ENCODE measurements at regions not wholly inside any gene's neighbourhood (a gene's known extent, or its start where the extent isn't known, plus 50 kb on each side); places are given as distances from the start of the nearest gene placed in this dataset.

- no peak for TF ChIP-seq CTCF (IDR thresholded peaks at IDR 0.05)
These were observed 167.6 kb upstream of the WWC1 start for GRCh38 chr5:168123631-168124528.

GRCh38 chr5:168125445-168126199 is 165.8 kb upstream of the WWC1 start:
- TF ChIP-seq CTCF (IDR thresholded peaks at IDR 0.05), result no peak

- TF ChIP-seq CTCF (IDR thresholded peaks at IDR 0.05), result no peak
These were observed 164.8 kb upstream of the WWC1 start for GRCh38 chr5:168126606-168127005.

GRCh38 chr5:168128111-168128510 is 163.3 kb upstream of the WWC1 start:
- TF ChIP-seq CTCF (IDR thresholded peaks at IDR 0.05), result no peak

- no peak for TF ChIP-seq CTCF (IDR thresholded peaks at IDR 0.05)
These were observed 162.9 kb upstream of the WWC1 start for GRCh38 chr5:168128557-168128956.

- no peak for TF ChIP-seq CTCF (IDR thresholded peaks at IDR 0.05)
These were observed 159.9 kb upstream of the WWC1 start for GRCh38 chr5:168131519-168131918.

- TF ChIP-seq CTCF (IDR thresholded peaks at IDR 0.05), result no peak
These were observed 159.2 kb upstream of the WWC1 start for GRCh38 chr5:168132241-168132641.

All from LNCAP (cell line).